ENCODE measurements at regions not wholly inside any gene's neighbourhood (a gene's known extent, or its start where the extent isn't known, plus 50 kb on each side); places are given as distances from the start of the nearest gene placed in this dataset.

- no peak for TF ChIP-seq CTCF (IDR thresholded peaks at IDR 0.05)
- no peak for TF ChIP-seq POLR2A (IDR thresholded peaks at IDR 0.05)
These were observed 115.2 kb downstream of the CD47 start for GRCh38 chr3:107975529-107976201.

Measured in body of pancreas (tissue), 4 donors.